CD14-positive monocyte (primary cell): ENCODE measurements at regions not wholly inside any gene's neighbourhood (a gene's known extent, or its start where the extent isn't known, plus 50 kb on each side); places are given as distances from the start of the nearest gene placed in this dataset.

Experiments used
- DNase-seq, 3 donors: peaks; one replicate each; pipeline ENCODE4 v3.0.0-alpha.2; 2011 to 2022
- H2AFZ ChIP-seq: 2 replicates; pipeline ENCODE4 v1.6.0; 2012; ENCODE audit warnings: mild to moderate bottlenecking, low read depth, low read length, inconsistent platforms; ENCODE audit not compliant: insufficient read depth, poor library complexity, severe bottlenecking
- H3K27ac ChIP-seq, 2 donors: 1 replicate in 1 of 2; 2 replicates in 1 of 2; pipeline ENCODE4 v1.5.1; 2012 to 2013; ENCODE audit warnings: low read length in 2 of 2, control low read depth in 1 of 2, inconsistent platforms in 1 of 2, low read depth in 1 of 2, mild to moderate bottlenecking in 1 of 2
- H3K27me3 ChIP-seq, 2 donors: one replicate each; pipeline versions ENCODE4 v1.6.0 to v1.6.1; 2011 to 2013; ENCODE audit warnings: low read length in 2 of 2; ENCODE audit not compliant: control insufficient read depth in 2 of 2, insufficient read depth in 2 of 2
- H3K36me3 ChIP-seq, 2 donors: replicated peaks in 1 of 2; 1 replicate in 1 of 2; 2 replicates in 1 of 2; pipeline versions ENCODE4 v1.5.1 to v1.6.1; 2012 to 2013; ENCODE audit warnings: low read length in 2 of 2, control low read depth in 1 of 2, inconsistent platforms in 1 of 2, mild to moderate bottlenecking in 1 of 2; ENCODE audit not compliant: insufficient read depth in 2 of 2, control insufficient read depth in 1 of 2
- H3K4me1 ChIP-seq, 2 donors: 1 replicate in 1 of 2; 2 replicates in 1 of 2; pipeline versions ENCODE4 v1.5.1 to v1.6.1; 2012 to 2013; ENCODE audit warnings: low read length in 2 of 2, control low read depth in 1 of 2, inconsistent platforms in 1 of 2, mild to moderate bottlenecking in 1 of 2, moderate library complexity in 1 of 2; ENCODE audit not compliant: insufficient read depth in 2 of 2, control insufficient read depth in 1 of 2
- H3K4me2 ChIP-seq: replicated peaks from 2 replicates; pipeline ENCODE3; 2012; ENCODE audit warnings: low read length, moderate library complexity, mild to moderate bottlenecking; ENCODE audit not compliant: poor library complexity, severe bottlenecking; ENCODE audit errors: extremely low read depth
- H3K4me3 ChIP-seq, 3 experiments: fragments of 200-600 bp in 1 of 3; sonication (generic) in 1 of 3; replicated peaks in 1 of 3; 1 replicate in 2 of 3; 2 replicates in 1 of 3; pipeline ENCODE4 v1.5.1; 2011 to 2013; ENCODE audit warnings: low read length in 3 of 3, mild to moderate bottlenecking in 3 of 3, control low read depth in 2 of 3, low read depth in 2 of 3, inconsistent platforms in 1 of 3, moderate library complexity in 1 of 3
- H3K79me2 ChIP-seq: 2 replicates; pipeline ENCODE4 v1.6.0; 2012; ENCODE audit warnings: mild to moderate bottlenecking, control low read depth, inconsistent platforms, low read length, moderate library complexity; ENCODE audit not compliant: insufficient read depth
- H3K9ac ChIP-seq: 2 replicates; pipeline ENCODE4 v1.6.0; 2017; ENCODE audit warnings: low read length, mild to moderate bottlenecking; ENCODE audit not compliant: insufficient read depth, poor library complexity, severe bottlenecking
- H3K9me3 ChIP-seq, 2 donors: replicated peaks in 1 of 2; 1 replicate in 1 of 2; 2 replicates in 1 of 2; pipeline versions ENCODE4 v1.5.1 to v1.6.1; 2012 to 2013; ENCODE audit warnings: low read length in 2 of 2, control low read depth in 1 of 2; ENCODE audit not compliant: control insufficient read depth in 1 of 2, insufficient read depth in 1 of 2
- H4K20me1 ChIP-seq: 2 replicates; pipeline ENCODE4 v1.6.0; 2012; ENCODE audit warnings: mild to moderate bottlenecking, low read length, control low read depth, moderate library complexity; ENCODE audit not compliant: insufficient read depth
- H3K27ac Mint-ChIP-seq, 7 donors: one replicate each; pipeline ENCODE4 v1.8.0; 2020; ENCODE audit warnings: mild to moderate bottlenecking in 7 of 7, mixed read lengths in 7 of 7, moderate library complexity in 6 of 7, inconsistent platforms in 2 of 7
- H3K27me3 Mint-ChIP-seq, 3 donors: one replicate each; pipeline ENCODE4 v1.8.0; 2021 to 2022; ENCODE audit warnings: low read depth in 3 of 3, mild to moderate bottlenecking in 3 of 3, mixed read lengths in 3 of 3, moderate library complexity in 3 of 3, inconsistent platforms in 1 of 3
- H3K36me3 Mint-ChIP-seq, 2 donors: one replicate each; pipeline ENCODE4 v1.8.0; 2020; ENCODE audit warnings: mixed read lengths in 2 of 2, inconsistent platforms in 1 of 2, mild to moderate bottlenecking in 1 of 2
- H3K4me1 Mint-ChIP-seq: one replicate; pipeline ENCODE4 v1.8.0; 2020; ENCODE audit warnings: mild to moderate bottlenecking, mixed read lengths
- H3K4me3 Mint-ChIP-seq, 2 donors: one replicate each; pipeline ENCODE4 v1.8.0; 2020; ENCODE audit warnings: mild to moderate bottlenecking in 2 of 2, mixed read lengths in 2 of 2, moderate library complexity in 1 of 2
- H3K9me3 Mint-ChIP-seq, 7 donors: one replicate each; pipeline ENCODE4 v1.8.0; 2020 to 2022; ENCODE audit warnings: mixed read lengths in 7 of 7, mild to moderate bottlenecking in 6 of 7, moderate library complexity in 6 of 7, inconsistent platforms in 2 of 7
- CTCF ChIP-seq: fragments of 200-600 bp; IDR thresholded peaks from one replicate; pipeline ENCODE4 v1.8.0; 2022; ENCODE audit warnings: antibody characterized with exemption, mild to moderate bottlenecking
- WGBS: methylation state at CpG from one replicate; pipeline ENCODE4 v1.1.5; 2013; ENCODE audit warnings: missing lambda C conversion rate; ENCODE audit not compliant: insufficient coverage; 5-methylcytosine and 5-hydroxymethylcytosine counted together
- intact Hi-C, 2 donors: fragments of 100-400 bp; cut with micrococcal nuclease; formaldehyde crosslinking; loops; one replicate each; pipeline versions ENCODE4 v1.15.0 to v1.15.1; 2023

- no peaks in the 10 kb centered on the region for H4K20me1 ChIP-seq
- H3K4me1 ChIP-seq, result no peaks in the 10 kb centered on the region
- no peaks in the 10 kb centered on the region for H3K36me3 ChIP-seq
- H3K4me3 ChIP-seq, result no peak overlapping the region
- no peak overlapping the region for H2AFZ ChIP-seq
- H3K4me3 Mint-ChIP-seq, result no peak overlapping the region
- H3K79me2 ChIP-seq, result no peaks in the 10 kb centered on the region
- peaks cover 12 to 21% of the 10 kb centered on the region in 2 donors for H3K9me3 ChIP-seq
- intact Hi-C loops, result no loop called here
- no peaks in the 10 kb centered on the region for H3K4me1 Mint-ChIP-seq
- peak overlapping the region in 1 of 7 donors; percentile 41 for H3K27ac Mint-ChIP-seq
- no peak for TF ChIP-seq CTCF
- peaks cover 0 to 6% (median 2%) of the 10 kb centered on the region in 3 donors for H3K27me3 Mint-ChIP-seq
- peaks cover 0 to 3% of the 10 kb centered on the region in 2 donors for H3K36me3 Mint-ChIP-seq
- H3K9me3 Mint-ChIP-seq, result peaks cover 9 to 33% (median 19%) of the 10 kb centered on the region in 7 donors
- no CpG with 5 or more reads among the region's 7 CpGs for WGBS
- H3K27me3 ChIP-seq, result no peaks in the 10 kb centered on the region
- no peak overlapping the region for H3K27ac ChIP-seq
- H3K4me2 ChIP-seq, result no peak overlapping the region
- DNase-seq, result no peak
- no peak overlapping the region for H3K9ac ChIP-seq
Measured at GRCh38 chr5:154669402-154669801, 85.8 kb upstream of the LARP1 start.

GRCh38 chr5:154664869-154665268 lies 90.3 kb upstream of the LARP1 start:
- H3K27ac Mint-ChIP-seq, result no peak overlapping the region
- H3K36me3 ChIP-seq, result no peaks in the 10 kb centered on the region
- intact Hi-C loops, result no loop called here
- no peak overlapping the region for H2AFZ ChIP-seq
- no peak for TF ChIP-seq CTCF
- no peak overlapping the region for H3K27ac ChIP-seq
- no peaks in the 10 kb centered on the region for H3K4me1 ChIP-seq
- no peaks in the 10 kb centered on the region for H4K20me1 ChIP-seq
- H3K36me3 Mint-ChIP-seq, result peaks cover 0 to 3% of the 10 kb centered on the region in 2 donors
- H3K4me1 Mint-ChIP-seq, result no peaks in the 10 kb centered on the region
- H3K9me3 ChIP-seq, result peaks cover 24 to 35% of the 10 kb centered on the region in 2 donors
- no peak overlapping the region for H3K4me2 ChIP-seq
- no peak for DNase-seq
- H3K9me3 Mint-ChIP-seq, result peaks cover 19 to 44% (median 32%) of the 10 kb centered on the region in 7 donors
- H3K9ac ChIP-seq, result no peak overlapping the region
- H3K27me3 Mint-ChIP-seq, result peaks cover 0 to 2% (median 2%) of the 10 kb centered on the region in 3 donors
- no peak overlapping the region for H3K4me3 Mint-ChIP-seq
- H3K79me2 ChIP-seq, result no peaks in the 10 kb centered on the region
- H3K4me3 ChIP-seq, result no peak overlapping the region
- no peaks in the 10 kb centered on the region for H3K27me3 ChIP-seq
